Right lobe of liver (tissue), 4 donors: ENCODE measurements at regions not wholly inside any gene's neighbourhood (a gene's known extent, or its start where the extent isn't known, plus 50 kb on each side); places are given as distances from the start of the nearest gene placed in this dataset.

Experiments
- POLR2A ChIP-seq: fragments of 450-650 bp; IDR thresholded peaks from one replicate; pipeline ENCODE4 v1.6.1; 2017; ENCODE audit warnings: antibody characterized with exemption, mild to moderate bottlenecking
- TF ChIP-seq, protein P1 (sequence below), 4 donors: fragments of 200-600 bp in 3 of 4; fragments of 450-650 bp in 1 of 4; IDR thresholded peaks; one replicate each; pipeline versions ENCODE4 v1.5.1 to v1.8.0; 2016 to 2022; ENCODE audit warnings: antibody characterized with exemption in 4 of 4, mild to moderate bottlenecking in 2 of 4
- donor health status: DM: no; HTN: no; CAD: no.
- donor health status: DM: no; HTN: no; CAD: no.
- donor health status: DM: no; HTN: yes; CAD: no.

- TF ChIP-seq, protein P1, sequence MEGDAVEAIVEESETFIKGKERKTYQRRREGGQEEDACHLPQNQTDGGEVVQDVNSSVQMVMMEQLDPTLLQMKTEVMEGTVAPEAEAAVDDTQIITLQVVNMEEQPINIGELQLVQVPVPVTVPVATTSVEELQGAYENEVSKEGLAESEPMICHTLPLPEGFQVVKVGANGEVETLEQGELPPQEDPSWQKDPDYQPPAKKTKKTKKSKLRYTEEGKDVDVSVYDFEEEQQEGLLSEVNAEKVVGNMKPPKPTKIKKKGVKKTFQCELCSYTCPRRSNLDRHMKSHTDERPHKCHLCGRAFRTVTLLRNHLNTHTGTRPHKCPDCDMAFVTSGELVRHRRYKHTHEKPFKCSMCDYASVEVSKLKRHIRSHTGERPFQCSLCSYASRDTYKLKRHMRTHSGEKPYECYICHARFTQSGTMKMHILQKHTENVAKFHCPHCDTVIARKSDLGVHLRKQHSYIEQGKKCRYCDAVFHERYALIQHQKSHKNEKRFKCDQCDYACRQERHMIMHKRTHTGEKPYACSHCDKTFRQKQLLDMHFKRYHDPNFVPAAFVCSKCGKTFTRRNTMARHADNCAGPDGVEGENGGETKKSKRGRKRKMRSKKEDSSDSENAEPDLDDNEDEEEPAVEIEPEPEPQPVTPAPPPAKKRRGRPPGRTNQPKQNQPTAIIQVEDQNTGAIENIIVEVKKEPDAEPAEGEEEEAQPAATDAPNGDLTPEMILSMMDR (IDR thresholded peaks at IDR 0.05): no peak
- no peak for TF ChIP-seq POLR2A
Measured at GRCh38 chr16:60608971-60609370, 1427.3 kb downstream of the CDH8 start.
